H9 (cell line): ENCODE measurements at regions not wholly inside any gene's neighbourhood (a gene's known extent, or its start where the extent isn't known, plus 50 kb on each side); places are given as distances from the start of the nearest gene placed in this dataset.

Source experiments
- DNase-seq: peaks from one replicate; pipeline ENCODE4 v3.0.0-alpha.2; 2017
- H2AFZ ChIP-seq: one replicate; pipeline ENCODE4 v1.6.1; 2013; ENCODE audit warnings: mild to moderate bottlenecking, low read length, control low read depth, moderate library complexity
- H2AK5ac ChIP-seq: 2 replicates; pipeline ENCODE4 v1.6.1; 2013; ENCODE audit warnings: low read length, control low read depth, mixed read lengths; ENCODE audit not compliant: insufficient read length
- H2BK120ac ChIP-seq: one replicate; pipeline ENCODE4 v1.6.1; 2013; ENCODE audit warnings: low read depth, mild to moderate bottlenecking, low read length, control low read depth, inconsistent platforms; ENCODE audit not compliant: poor library complexity, severe bottlenecking
- H2BK12ac ChIP-seq: 2 replicates; pipeline ENCODE4 v1.6.1; 2013; ENCODE audit warnings: low read length, control low read depth, mixed read lengths, low read depth; ENCODE audit not compliant: insufficient read length
- H2BK15ac ChIP-seq: 2 replicates; pipeline ENCODE4 v1.6.1; 2013; ENCODE audit warnings: low read depth, low read length, control low read depth
- H2BK20ac ChIP-seq: one replicate; pipeline ENCODE4 v1.6.1; 2013; ENCODE audit warnings: low read depth, mild to moderate bottlenecking, low read length, control low read depth, inconsistent platforms; ENCODE audit not compliant: poor library complexity, severe bottlenecking
- H2BK5ac ChIP-seq: 2 replicates; pipeline ENCODE4 v1.6.1; 2013; ENCODE audit warnings: low read length, control low read depth, mixed read lengths; ENCODE audit not compliant: insufficient read length
- H3K14ac ChIP-seq: 2 replicates; pipeline ENCODE4 v1.6.1; 2013; ENCODE audit warnings: low read length, control low read depth; ENCODE audit not compliant: insufficient read depth
- H3K18ac ChIP-seq: 2 replicates; pipeline ENCODE4 v1.6.1; 2013; ENCODE audit warnings: low read depth, mild to moderate bottlenecking, mixed read lengths, low read length, control low read depth; ENCODE audit not compliant: insufficient read length
- H3K23ac ChIP-seq: 2 replicates; pipeline ENCODE4 v1.6.1; 2013; ENCODE audit warnings: low read length, control low read depth, mixed read lengths, low read depth; ENCODE audit not compliant: insufficient read length
- H3K23me2 ChIP-seq: 2 replicates; pipeline ENCODE4 v1.6.1; 2013; ENCODE audit warnings: low read depth, mild to moderate bottlenecking, mixed read lengths, low read length, control low read depth; ENCODE audit not compliant: insufficient read length, poor library complexity, severe bottlenecking
- H3K27ac ChIP-seq: 2 replicates; pipeline ENCODE4 v1.5.1; 2013; ENCODE audit warnings: low read length, control low read depth, mixed read lengths, low read depth; ENCODE audit not compliant: insufficient read length
- H3K27me3 ChIP-seq: 2 replicates; pipeline ENCODE4 v1.6.1; 2013; ENCODE audit warnings: low read length, control low read depth, inconsistent platforms; ENCODE audit not compliant: insufficient read depth
- H3K4ac ChIP-seq: 2 replicates; pipeline ENCODE4 v1.6.1; 2013; ENCODE audit warnings: low read depth, mild to moderate bottlenecking, control low read depth, inconsistent platforms, low read length, moderate library complexity
- H3K4me1 ChIP-seq: 2 replicates; pipeline ENCODE4 v1.6.1; 2013; ENCODE audit warnings: low read length, control low read depth, inconsistent platforms; ENCODE audit not compliant: insufficient read depth
- H3K4me2 ChIP-seq: 2 replicates; pipeline ENCODE4 v1.6.1; 2013; ENCODE audit warnings: low read length, control low read depth, mixed read lengths; ENCODE audit not compliant: insufficient read length, insufficient read depth
- H3K56ac ChIP-seq: 2 replicates; pipeline ENCODE4 v1.6.1; 2013; ENCODE audit warnings: low read depth, mild to moderate bottlenecking, mixed read lengths, low read length, control low read depth; ENCODE audit not compliant: insufficient read length
- H3K79me1 ChIP-seq: 2 replicates; pipeline ENCODE4 v1.6.1; 2013; ENCODE audit warnings: low read depth, mild to moderate bottlenecking, moderate library complexity, low read length, control low read depth, inconsistent platforms; ENCODE audit not compliant: insufficient read depth, poor library complexity, severe bottlenecking
- H3K79me2 ChIP-seq: 2 replicates; pipeline ENCODE4 v1.6.1; 2013; ENCODE audit warnings: low read length, control low read depth, inconsistent platforms; ENCODE audit not compliant: insufficient read depth
- H3K9ac ChIP-seq: 2 replicates; pipeline ENCODE4 v1.6.1; 2013; ENCODE audit warnings: low read length, control low read depth, mixed read lengths; ENCODE audit not compliant: insufficient read length; ENCODE audit errors: extremely low read depth
- H3K9me3 ChIP-seq: one replicate; pipeline ENCODE4 v1.6.1; 2013; ENCODE audit warnings: low read depth, low read length, inconsistent platforms; ENCODE audit not compliant: control insufficient read depth
- H3T11ph ChIP-seq: one replicate; pipeline ENCODE4 v1.6.1; 2013; ENCODE audit warnings: mild to moderate bottlenecking, low read length, control low read depth, inconsistent platforms
- H4K20me1 ChIP-seq: one replicate; pipeline ENCODE4 v1.6.1; 2013; ENCODE audit not compliant: control insufficient read depth, insufficient read length, insufficient read depth
- H4K5ac ChIP-seq: 2 replicates; pipeline ENCODE4 v1.6.1; 2013; ENCODE audit warnings: low read depth, mild to moderate bottlenecking, mixed read lengths, low read length, control low read depth; ENCODE audit not compliant: insufficient read length
- H4K8ac ChIP-seq: replicated peaks from 2 replicates; pipeline ENCODE4 v1.6.1; 2013; ENCODE audit warnings: low read length, control low read depth, mixed read lengths, low read depth; ENCODE audit not compliant: insufficient read length
- H4K91ac ChIP-seq: 2 replicates; pipeline ENCODE4 v1.6.1; 2013; ENCODE audit warnings: low read depth, mild to moderate bottlenecking, moderate library complexity, mixed read lengths, low read length, control low read depth; ENCODE audit not compliant: insufficient read length
- H3K27ac Mint-ChIP-seq, 3 experiments: 2 replicates in 2 of 3; 3 replicates in 1 of 3; pipeline ENCODE4 v1.8.0; 2020 to 2021; ENCODE audit warnings: mixed read lengths in 3 of 3, mild to moderate bottlenecking in 1 of 3, moderate library complexity in 1 of 3
- H3K27me3 Mint-ChIP-seq: 2 replicates; pipeline ENCODE4 v1.8.0; 2021; ENCODE audit warnings: low read depth, mild to moderate bottlenecking, moderate library complexity, mixed read lengths
- H3K36me3 Mint-ChIP-seq, 3 experiments: 2 replicates in 2 of 3; 3 replicates in 1 of 3; pipeline ENCODE4 v1.8.0; 2020 to 2021; ENCODE audit warnings: low read depth in 3 of 3, mixed read lengths in 3 of 3; ENCODE audit not compliant: insufficient read depth in 1 of 3
- H3K4me1 Mint-ChIP-seq, 2 experiments: 2 replicates each; pipeline ENCODE4 v1.8.0; 2020; ENCODE audit warnings: mixed read lengths in 2 of 2
- H3K4me3 Mint-ChIP-seq, 2 experiments: 2 replicates in 1 of 2; 3 replicates in 1 of 2; pipeline ENCODE4 v1.8.0; 2020 to 2021; ENCODE audit warnings: mild to moderate bottlenecking in 2 of 2, mixed read lengths in 2 of 2, moderate library complexity in 1 of 2
- H3K9me3 Mint-ChIP-seq, 2 experiments: 2 replicates in 1 of 2; 3 replicates in 1 of 2; pipeline ENCODE4 v1.8.0; 2020; ENCODE audit warnings: mild to moderate bottlenecking in 2 of 2, mixed read lengths in 2 of 2, moderate library complexity in 1 of 2
- CTCF ChIP-seq: fragments of 200-600 bp; sonication (generic); conservative IDR thresholded peaks from 3 replicates; pipeline ENCODE4 v1.8.0; 2021; ENCODE audit warnings: antibody characterized with exemption, mild to moderate bottlenecking
- WGBS: extraction: QIAGEN DNeasy Blood & Tissue Kit; methylation state at CpG from one replicate; pipeline ENCODE4 v1.1.7; 2013; ENCODE audit warnings: missing lambda C conversion rate, low lambda C conversion rate, mixed read lengths; ENCODE audit not compliant: insufficient read length; ENCODE audit errors: extremely low coverage; 5-methylcytosine and 5-hydroxymethylcytosine counted together

- Mint-ChIP-seq H3K9me3 (peaks cover 24 to 34% of the 10 kb centered on the region in 2 experiments), H3K4me3 (no peak overlapping the region), H3K36me3 (peaks cover 3 to 21% (median 15%) of the 10 kb centered on the region in 3 experiments; a peak in 5 of 7 replicates), H3K4me1 (no peaks in the 10 kb centered on the region), H3K27me3 (no peaks in the 10 kb centered on the region), H3K27ac (no peak overlapping the region)
- no peaks in the 10 kb centered on the region for H3K79me2 ChIP-seq
- no CpG with 5 or more reads among the region's 3 CpGs for WGBS
- no peak overlapping the region for H4K91ac ChIP-seq
- H2BK120ac ChIP-seq = no peak overlapping the region
- H3K18ac ChIP-seq = no peak overlapping the region
- H4K5ac ChIP-seq = no peak overlapping the region
- no peak overlapping the region for H3K56ac ChIP-seq
- no peak overlapping the region for H3K23ac ChIP-seq
- DNase-seq = no peak
- H3K23me2 ChIP-seq = no peaks in the 10 kb centered on the region
- no peak for TF ChIP-seq CTCF
- H2AFZ ChIP-seq = no peak overlapping the region
- H3T11ph ChIP-seq = no peak overlapping the region
- no peak overlapping the region for H4K8ac ChIP-seq
- no peaks in the 10 kb centered on the region for H3K79me1 ChIP-seq
- no peak overlapping the region for H3K4ac ChIP-seq
- no peaks in the 10 kb centered on the region for H3K9me3 ChIP-seq
- H2BK20ac ChIP-seq = no peak overlapping the region
- no peak overlapping the region for H3K27ac ChIP-seq
- no peak overlapping the region for H2BK12ac ChIP-seq
- no peaks in the 10 kb centered on the region for H4K20me1 ChIP-seq
- H3K27me3 ChIP-seq = no peaks in the 10 kb centered on the region
- no peak overlapping the region for H2BK15ac ChIP-seq
- no peak overlapping the region for H3K14ac ChIP-seq
- no peak overlapping the region for H3K4me2 ChIP-seq
- no peaks in the 10 kb centered on the region for H3K4me1 ChIP-seq
- no peak overlapping the region for H3K9ac ChIP-seq
- no peak overlapping the region for H2AK5ac ChIP-seq
- H2BK5ac ChIP-seq = no peak overlapping the region
Measured at GRCh38 chr7:52862321-52862720, 173.1 kb upstream of the POM121L12 start.
